Hepatocyte (in vitro differentiated cells): ENCODE measurements at regions not wholly inside any gene's neighbourhood (a gene's known extent, or its start where the extent isn't known, plus 50 kb on each side); places are given as distances from the start of the nearest gene placed in this dataset.

Experiments
- DNase-seq: peaks from one replicate; pipeline ENCODE4 v3.0.0-alpha.2; 2016; ENCODE audit warnings: low spot score
- H2AFZ ChIP-seq: fragments of 200-600 bp; sonication (generic); 2 replicates; pipeline ENCODE4 v1.6.0; 2016; ENCODE audit warnings: antibody characterized with exemption, mild to moderate bottlenecking
- H3K27ac ChIP-seq: fragments of 200-600 bp; sonication (generic); 2 replicates; pipeline ENCODE4 v1.5.1; 2016; ENCODE audit warnings: mild to moderate bottlenecking
- H3K27me3 ChIP-seq: fragments of 200-600 bp; sonication (generic); 2 replicates; pipeline ENCODE4 v1.6.1; 2016
- H3K36me3 ChIP-seq: fragments of 200-600 bp; sonication (generic); replicated peaks from 2 replicates; pipeline ENCODE4 v1.5.1; 2016; ENCODE audit warnings: low read depth; ENCODE audit not compliant: insufficient read depth
- H3K4me1 ChIP-seq: fragments of 200-600 bp; sonication (generic); 2 replicates; pipeline ENCODE4 v1.5.1; 2016; ENCODE audit warnings: mild to moderate bottlenecking, moderate library complexity; ENCODE audit not compliant: insufficient read depth
- H3K4me2 ChIP-seq: fragments of 200-600 bp; sonication (generic); 2 replicates; pipeline ENCODE4 v1.6.0; 2016
- H3K4me3 ChIP-seq: fragments of 200-600 bp; sonication (generic); 2 replicates; pipeline ENCODE4 v1.5.1; 2016; ENCODE audit warnings: mild to moderate bottlenecking
- H3K79me2 ChIP-seq: fragments of 200-600 bp; sonication (generic); 2 replicates; pipeline ENCODE4 v1.6.0; 2017; ENCODE audit warnings: mild to moderate bottlenecking
- H3K9me2 ChIP-seq: fragments of 200-600 bp; sonication (generic); replicated peaks from 2 replicates; pipeline ENCODE4 v1.6.0; 2017; ENCODE audit warnings: mild to moderate bottlenecking; ENCODE audit not compliant: insufficient read depth
- H3K9me3 ChIP-seq: fragments of 200-600 bp; sonication (generic); 2 replicates; pipeline ENCODE4 v1.5.1; 2016; ENCODE audit warnings: low read depth, mild to moderate bottlenecking
- H4K20me1 ChIP-seq: fragments of 200-600 bp; sonication (generic); 2 replicates; pipeline ENCODE4 v1.6.0; 2016; ENCODE audit warnings: mild to moderate bottlenecking; ENCODE audit not compliant: insufficient read depth, poor library complexity, severe bottlenecking
- CTCF ChIP-seq: fragments of 200-600 bp; sonication (generic); IDR thresholded peaks from 2 replicates; pipeline ENCODE4 v1.5.1; 2016; ENCODE audit warnings: antibody characterized with exemption, mild to moderate bottlenecking; ENCODE audit not compliant: poor library complexity
- EZH2 ChIP-seq: fragments of 200-600 bp; sonication (generic); IDR thresholded peaks from 2 replicates; pipeline ENCODE4 v1.6.1; 2016; ENCODE audit warnings: antibody characterized with exemption, mild to moderate bottlenecking, borderline replicate concordance
- EZH2phosphoT487 ChIP-seq: fragments of 200-600 bp; sonication (generic); IDR thresholded peaks from one replicate; pipeline ENCODE4 v1.6.1; 2018; ENCODE audit warnings: antibody characterized with exemption, mild to moderate bottlenecking, low read depth, moderate library complexity; ENCODE audit not compliant: unreplicated experiment, severe bottlenecking
- WGBS: methylation state at CpG from one replicate; pipeline ENCODE4 v1.1.6; 2016; ENCODE audit warnings: low lambda C conversion rate; ENCODE audit errors: missing lambda C conversion rate; 5-methylcytosine and 5-hydroxymethylcytosine counted together

- no peak for DNase-seq
- no peak overlapping the region for H3K4me2 ChIP-seq
- H3K9me2 ChIP-seq = no peaks in the 10 kb centered on the region
- no peak overlapping the region for H2AFZ ChIP-seq
- H3K9me3 ChIP-seq = no peaks in the 10 kb centered on the region
- H3K79me2 ChIP-seq = no peaks in the 10 kb centered on the region
- H4K20me1 ChIP-seq = no peaks in the 10 kb centered on the region
- H3K4me1 ChIP-seq = no peaks in the 10 kb centered on the region
- H3K27ac ChIP-seq = no peak overlapping the region
- H3K36me3 ChIP-seq = no peaks in the 10 kb centered on the region
- TF ChIP-seq EZH2phosphoT487 (no peak), CTCF (no peak), EZH2 (no peak)
- WGBS = 77% methylated on average over 1 of the region's 1 CpG
- H3K4me3 ChIP-seq = no peak overlapping the region
- H3K27me3 ChIP-seq = no peaks in the 10 kb centered on the region
These were observed 1603.8 kb upstream of the ACVR2A start for GRCh38 chr2:146241023-146241422.

GRCh38 chr2:146240391-146240790 lies 1604.4 kb upstream of the ACVR2A start:
- TF ChIP-seq EZH2phosphoT487 = no peak
- no peak for TF ChIP-seq CTCF
- no peak for TF ChIP-seq EZH2
- Histone ChIP-seq H4K20me1 (no peaks in the 10 kb centered on the region), H3K4me1 (no peaks in the 10 kb centered on the region), H3K4me3 (no peak overlapping the region), H3K4me2 (no peak overlapping the region), H3K36me3 (no peaks in the 10 kb centered on the region), H3K9me3 (no peaks in the 10 kb centered on the region), H3K27me3 (no peaks in the 10 kb centered on the region), H3K9me2 (no peaks in the 10 kb centered on the region), H3K79me2 (no peaks in the 10 kb centered on the region), H3K27ac (no peak overlapping the region), H2AFZ (no peak overlapping the region)
- DNase-seq = no peak
- WGBS = 56% methylated on average over 2 of the region's 2 CpGs

- 66% methylated on average over 2 of the region's 2 CpGs for WGBS
- no peaks in the 10 kb centered on the region for H3K36me3 ChIP-seq
- TF ChIP-seq EZH2 = no peak
- no peak for TF ChIP-seq CTCF
- no peak for TF ChIP-seq EZH2phosphoT487
- H3K9me2 ChIP-seq = no peaks in the 10 kb centered on the region
- H2AFZ ChIP-seq = no peak overlapping the region
- H3K27me3 ChIP-seq = no peaks in the 10 kb centered on the region
- no peaks in the 10 kb centered on the region for H4K20me1 ChIP-seq
- no peaks in the 10 kb centered on the region for H3K4me1 ChIP-seq
- DNase-seq = no peak
- H3K27ac ChIP-seq = no peak overlapping the region
- no peak overlapping the region for H3K4me3 ChIP-seq
- H3K79me2 ChIP-seq = no peaks in the 10 kb centered on the region
- H3K9me3 ChIP-seq = no peaks in the 10 kb centered on the region
- no peak overlapping the region for H3K4me2 ChIP-seq
These were observed 1605.3 kb upstream of the ACVR2A start for GRCh38 chr2:146239392-146240135.
